Hepatocyte (in vitro differentiated cells): ENCODE measurements at regions not wholly inside any gene's neighbourhood (a gene's known extent, or its start where the extent isn't known, plus 50 kb on each side); places are given as distances from the start of the nearest gene placed in this dataset.

Source experiments
- DNase-seq: peaks from one replicate; pipeline ENCODE4 v3.0.0-alpha.2; 2016; ENCODE audit warnings: low spot score
- H2AFZ ChIP-seq: fragments of 200-600 bp; sonication (generic); 2 replicates; pipeline ENCODE4 v1.6.0; 2016; ENCODE audit warnings: antibody characterized with exemption, mild to moderate bottlenecking
- H3K27ac ChIP-seq: fragments of 200-600 bp; sonication (generic); 2 replicates; pipeline ENCODE4 v1.5.1; 2016; ENCODE audit warnings: mild to moderate bottlenecking
- H3K27me3 ChIP-seq: fragments of 200-600 bp; sonication (generic); 2 replicates; pipeline ENCODE4 v1.6.1; 2016
- H3K36me3 ChIP-seq: fragments of 200-600 bp; sonication (generic); replicated peaks from 2 replicates; pipeline ENCODE4 v1.5.1; 2016; ENCODE audit warnings: low read depth; ENCODE audit not compliant: insufficient read depth
- H3K4me1 ChIP-seq: fragments of 200-600 bp; sonication (generic); 2 replicates; pipeline ENCODE4 v1.5.1; 2016; ENCODE audit warnings: mild to moderate bottlenecking, moderate library complexity; ENCODE audit not compliant: insufficient read depth
- H3K4me2 ChIP-seq: fragments of 200-600 bp; sonication (generic); 2 replicates; pipeline ENCODE4 v1.6.0; 2016
- H3K4me3 ChIP-seq: fragments of 200-600 bp; sonication (generic); 2 replicates; pipeline ENCODE4 v1.5.1; 2016; ENCODE audit warnings: mild to moderate bottlenecking
- H3K79me2 ChIP-seq: fragments of 200-600 bp; sonication (generic); 2 replicates; pipeline ENCODE4 v1.6.0; 2017; ENCODE audit warnings: mild to moderate bottlenecking
- H3K9me2 ChIP-seq: fragments of 200-600 bp; sonication (generic); replicated peaks from 2 replicates; pipeline ENCODE4 v1.6.0; 2017; ENCODE audit warnings: mild to moderate bottlenecking; ENCODE audit not compliant: insufficient read depth
- H3K9me3 ChIP-seq: fragments of 200-600 bp; sonication (generic); 2 replicates; pipeline ENCODE4 v1.5.1; 2016; ENCODE audit warnings: low read depth, mild to moderate bottlenecking
- H4K20me1 ChIP-seq: fragments of 200-600 bp; sonication (generic); 2 replicates; pipeline ENCODE4 v1.6.0; 2016; ENCODE audit warnings: mild to moderate bottlenecking; ENCODE audit not compliant: insufficient read depth, poor library complexity, severe bottlenecking
- CTCF ChIP-seq: fragments of 200-600 bp; sonication (generic); IDR thresholded peaks from 2 replicates; pipeline ENCODE4 v1.5.1; 2016; ENCODE audit warnings: antibody characterized with exemption, mild to moderate bottlenecking; ENCODE audit not compliant: poor library complexity
- EZH2 ChIP-seq: fragments of 200-600 bp; sonication (generic); IDR thresholded peaks from 2 replicates; pipeline ENCODE4 v1.6.1; 2016; ENCODE audit warnings: antibody characterized with exemption, mild to moderate bottlenecking, borderline replicate concordance
- EZH2phosphoT487 ChIP-seq: fragments of 200-600 bp; sonication (generic); IDR thresholded peaks from one replicate; pipeline ENCODE4 v1.6.1; 2018; ENCODE audit warnings: antibody characterized with exemption, mild to moderate bottlenecking, low read depth, moderate library complexity; ENCODE audit not compliant: unreplicated experiment, severe bottlenecking
- WGBS: methylation state at CpG from one replicate; pipeline ENCODE4 v1.1.6; 2016; ENCODE audit warnings: low lambda C conversion rate; ENCODE audit errors: missing lambda C conversion rate; 5-methylcytosine and 5-hydroxymethylcytosine counted together

GRCh38 chr18:43720041-43720440 lies 442.8 kb upstream of the SYT4 start:
- Histone ChIP-seq H4K20me1 (no peaks in the 10 kb centered on the region), H3K27ac (no peak overlapping the region), H3K27me3 (no peaks in the 10 kb centered on the region), H3K36me3 (no peaks in the 10 kb centered on the region), H3K9me3 (no peaks in the 10 kb centered on the region), H3K9me2 (no peaks in the 10 kb centered on the region), H3K79me2 (no peaks in the 10 kb centered on the region), H3K4me1 (no peaks in the 10 kb centered on the region), H2AFZ (no peak overlapping the region), H3K4me2 (no peak overlapping the region), H3K4me3 (no peak overlapping the region)
- TF ChIP-seq EZH2 = no peak
- no peak for TF ChIP-seq CTCF
- no peak for TF ChIP-seq EZH2phosphoT487
- DNase-seq = no peak
- whole genome bisulfite sequencing = 86% methylated on average over 2 of the region's 2 CpGs

- peaks cover 7% of the 10 kb centered on the region for H3K9me3 ChIP-seq
- no peaks in the 10 kb centered on the region for H3K4me1 ChIP-seq
- DNase-seq = no peak
- WGBS = 61% methylated on average over 2 of the region's 2 CpGs
- H3K27me3 ChIP-seq = no peaks in the 10 kb centered on the region
- H3K36me3 ChIP-seq = no peaks in the 10 kb centered on the region
- H2AFZ ChIP-seq = no peak overlapping the region
- no peak overlapping the region for H3K27ac ChIP-seq
- H4K20me1 ChIP-seq = no peaks in the 10 kb centered on the region
- TF ChIP-seq EZH2 (no peak), CTCF (no peak), EZH2phosphoT487 (no peak)
- H3K4me2 ChIP-seq = no peak overlapping the region
- no peaks in the 10 kb centered on the region for H3K9me2 ChIP-seq
- no peak overlapping the region for H3K4me3 ChIP-seq
- H3K79me2 ChIP-seq = no peaks in the 10 kb centered on the region
Measured at GRCh38 chr18:43735570-43735969, 458.3 kb upstream of the SYT4 start.

GRCh38 chr18:43744960-43745745 lies 467.9 kb upstream of the SYT4 start:
- H3K9me2 ChIP-seq = no peaks in the 10 kb centered on the region
- H3K79me2 ChIP-seq = no peaks in the 10 kb centered on the region
- H3K27me3 ChIP-seq = no peaks in the 10 kb centered on the region
- H3K4me2 ChIP-seq = no peak overlapping the region
- no peaks in the 10 kb centered on the region for H3K4me1 ChIP-seq
- H2AFZ ChIP-seq = no peak overlapping the region
- H3K4me3 ChIP-seq = no peak overlapping the region
- WGBS = 92% methylated on average over 2 of the region's 2 CpGs
- H3K27ac ChIP-seq = no peak overlapping the region
- H4K20me1 ChIP-seq = no peaks in the 10 kb centered on the region
- DNase-seq = no peak
- no peaks in the 10 kb centered on the region for H3K36me3 ChIP-seq
- peaks cover 9% of the 10 kb centered on the region for H3K9me3 ChIP-seq
- TF ChIP-seq CTCF = no peak
- no peak for TF ChIP-seq EZH2phosphoT487
- no peak for TF ChIP-seq EZH2
